IMR-90 (cell line): ENCODE measurements at regions not wholly inside any gene's neighbourhood (a gene's known extent, or its start where the extent isn't known, plus 50 kb on each side); places are given as distances from the start of the nearest gene placed in this dataset.

Experiments
- ATAC-seq: fragments of 200-7000 bp; cut with Tn5 transposase; 2 replicates; pipeline ENCODE4 v1.9.1; 2020; ENCODE audit warnings: low read depth, mild to moderate bottlenecking, moderate library complexity
- BruUV-seq: library from RNA; stranded (reverse); fragments of 400-500 nt; replicated peaks from 2 replicates; lab custom pipeline; 2021; lab: Mats Ljungman, UMichigan
- CTCF ChIA-PET: fragments of 300-600 bp; formaldehyde crosslinking; extraction: SDS; loops from one replicate; lab custom pipeline; 2021; ENCODE audit warnings: antibody characterized with exemption; lab: Yijun Ruan, JAX
- POLR2A ChIA-PET: fragments of 300-600 bp; sonication (Branson Sonifier 250); formaldehyde crosslinking; loops from one replicate; lab custom pipeline; 2022; ENCODE audit warnings: antibody characterized with exemption; ENCODE audit not compliant: unreplicated experiment; lab: Charles Lee
- DNase-seq: peaks from one replicate; pipeline ENCODE4 v3.0.0; 2013
- H2AFZ ChIP-seq: replicated peaks from 2 replicates; pipeline ENCODE3; 2013; ENCODE audit warnings: low read length, mild to moderate bottlenecking; ENCODE audit not compliant: poor library complexity
- H2AK5ac ChIP-seq: 2 replicates; pipeline ENCODE4 v1.6.1; 2013; ENCODE audit warnings: low read depth, low read length, inconsistent platforms
- H2AK9ac ChIP-seq: replicated peaks from 2 replicates; pipeline ENCODE3; 2013; ENCODE audit warnings: mild to moderate bottlenecking, low read depth, low read length, moderate library complexity; ENCODE audit not compliant: poor library complexity
- H2BK120ac ChIP-seq: 2 replicates; pipeline ENCODE4 v1.6.1; 2013; ENCODE audit warnings: low read depth, low read length, inconsistent platforms
- H2BK15ac ChIP-seq: 3 replicates; pipeline ENCODE4 v1.6.1; 2013; ENCODE audit warnings: low read depth, low read length, inconsistent platforms
- H2BK20ac ChIP-seq: 2 replicates; pipeline ENCODE4 v1.6.1; 2013; ENCODE audit warnings: low read depth, mild to moderate bottlenecking, inconsistent platforms, low read length, moderate library complexity
- H2BK5ac ChIP-seq: 2 replicates; pipeline ENCODE4 v1.6.1; 2013; ENCODE audit warnings: mild to moderate bottlenecking, low read depth, low read length, inconsistent platforms; ENCODE audit not compliant: poor library complexity, severe bottlenecking
- H3K14ac ChIP-seq: replicated peaks from 2 replicates; pipeline ENCODE4 v1.6.1; 2013; ENCODE audit warnings: low read depth, low read length, inconsistent platforms
- H3K18ac ChIP-seq: 2 replicates; pipeline ENCODE4 v1.6.1; 2013; ENCODE audit warnings: low read depth, low read length, control low read depth
- H3K23ac ChIP-seq: 2 replicates; pipeline ENCODE4 v1.6.1; 2013; ENCODE audit warnings: low read depth, low read length, inconsistent platforms
- H3K27ac ChIP-seq: 2 replicates; pipeline ENCODE4 v1.5.1; 2013; ENCODE audit warnings: mild to moderate bottlenecking, control low read depth, low read length; ENCODE audit not compliant: insufficient read depth
- H3K27me3 ChIP-seq: 2 replicates; pipeline ENCODE4 v1.6.1; 2013; ENCODE audit warnings: low read length; ENCODE audit not compliant: control insufficient read depth, insufficient read depth
- H3K36me3 ChIP-seq: 2 replicates; pipeline ENCODE4 v1.6.1; 2013; ENCODE audit warnings: low read length, mixed read lengths; ENCODE audit not compliant: control insufficient read depth, insufficient read depth
- H3K4ac ChIP-seq: 2 replicates; pipeline ENCODE4 v1.6.1; 2013; ENCODE audit warnings: low read depth, low read length, inconsistent platforms
- H3K4me1 ChIP-seq: 2 replicates; pipeline ENCODE4 v1.6.1; 2013; ENCODE audit warnings: low read length, mixed read lengths; ENCODE audit not compliant: control insufficient read depth, insufficient read depth
- H3K4me2 ChIP-seq: 2 replicates; pipeline ENCODE4 v1.6.1; 2013; ENCODE audit warnings: low read depth, mild to moderate bottlenecking, control low read depth, low read length, moderate library complexity
- H3K4me3 ChIP-seq: 2 replicates; pipeline ENCODE4 v1.5.1; 2013; ENCODE audit warnings: low read depth, mild to moderate bottlenecking, control low read depth, low read length, moderate library complexity; ENCODE audit not compliant: insufficient read depth
- H3K56ac ChIP-seq: 2 replicates; pipeline ENCODE4 v1.6.1; 2013; ENCODE audit warnings: low read length, inconsistent platforms; ENCODE audit not compliant: insufficient read depth; ENCODE audit errors: extremely low read depth
- H3K79me1 ChIP-seq, 2 experiments: 2 replicates each; pipeline ENCODE4 v1.6.1; 2013; ENCODE audit warnings: low read length in 2 of 2, inconsistent platforms in 1 of 2, low read depth in 1 of 2
- H3K9ac ChIP-seq: 2 replicates; pipeline ENCODE4 v1.6.1; 2013; ENCODE audit warnings: low read depth, low read length, control low read depth
- H3K9me1 ChIP-seq: 2 replicates; pipeline ENCODE4 v1.6.1; 2013; ENCODE audit warnings: low read length, inconsistent platforms; ENCODE audit not compliant: insufficient read depth
- H3K9me3 ChIP-seq: 2 replicates; pipeline ENCODE4 v1.6.1; 2013; ENCODE audit warnings: low read length; ENCODE audit not compliant: control insufficient read depth, insufficient read depth
- H4K20me1 ChIP-seq: 2 replicates; pipeline ENCODE4 v1.6.1; 2013; ENCODE audit warnings: low read length, inconsistent platforms; ENCODE audit not compliant: insufficient read depth
- H4K5ac ChIP-seq: 2 replicates; pipeline ENCODE4 v1.6.1; 2013; ENCODE audit warnings: mild to moderate bottlenecking, low read depth, low read length, control low read depth
- H4K8ac ChIP-seq, 2 experiments: 2 replicates each; pipeline ENCODE4 v1.6.1; 2013; ENCODE audit warnings: low read depth in 2 of 2, low read length in 2 of 2, control low read depth in 1 of 2, inconsistent platforms in 1 of 2
- H4K91ac ChIP-seq: 2 replicates; pipeline ENCODE4 v1.6.1; 2013; ENCODE audit warnings: low read depth, low read length, inconsistent platforms; ENCODE audit not compliant: insufficient read depth
- BHLHE40 ChIP-seq: fragments of 150-350 bp; IDR thresholded peaks from 2 replicates; pipeline ENCODE4 v1.6.1; 2016; ENCODE audit warnings: mild to moderate bottlenecking, low read depth, low read length
- CEBPB ChIP-seq: IDR thresholded peaks from 2 replicates; pipeline ENCODE4 v1.6.1; 2012; ENCODE audit warnings: low read depth, low read length, improper control_type of control experiment
- MAFK ChIP-seq: IDR thresholded peaks from 2 replicates; pipeline ENCODE4 v1.6.1; 2012; ENCODE audit warnings: low read depth, low read length, improper control_type of control experiment
- MAZ ChIP-seq: IDR thresholded peaks from 2 replicates; pipeline ENCODE4 v1.6.1; 2012; ENCODE audit warnings: low read depth, mild to moderate bottlenecking, low read length, improper control_type of control experiment, moderate library complexity, borderline replicate concordance
- RAD21 ChIP-seq: IDR thresholded peaks from 2 replicates; pipeline ENCODE4 v1.6.1; 2012; ENCODE audit warnings: low read length, improper control_type of control experiment
- WGBS, 2 experiments: methylation state at CpG; one replicate each; pipeline versions ENCODE4 v1.1.5 to v1.1.7; 2013; ENCODE audit warnings: missing lambda C conversion rate in 2 of 2; ENCODE audit not compliant: insufficient read length in 1 of 2; ENCODE audit errors: extremely low coverage in 2 of 2; 5-methylcytosine and 5-hydroxymethylcytosine counted together
- dilution Hi-C: fragments of 300-500 bp; cut with HindIII; formaldehyde crosslinking; loops from one replicate; pipeline ENCODE4 v1.14.3; 2018; ENCODE audit warnings: low sequenced_read_pairs; ENCODE audit not compliant: unreplicated experiment
- in situ Hi-C: fragments of 300-500 bp; cut with MboI; formaldehyde crosslinking; loops from 3 replicates; pipeline ENCODE4 v1.14.3; 2019; ENCODE audit warnings: low sequenced_read_pairs, inconsistent platforms, mixed read lengths
- intact Hi-C: fragments of 100-400 bp; cut with micrococcal nuclease; formaldehyde crosslinking; loops from 2 replicates; pipeline ENCODE4 v1.10.0; 2022
- TF ChIP-seq, protein P1 (sequence below): conservative IDR thresholded peaks from 2 replicates; pipeline ENCODE4 v1.5.1; 2012; ENCODE audit warnings: mild to moderate bottlenecking, low read depth, low read length, improper control_type of control experiment

DNA sequence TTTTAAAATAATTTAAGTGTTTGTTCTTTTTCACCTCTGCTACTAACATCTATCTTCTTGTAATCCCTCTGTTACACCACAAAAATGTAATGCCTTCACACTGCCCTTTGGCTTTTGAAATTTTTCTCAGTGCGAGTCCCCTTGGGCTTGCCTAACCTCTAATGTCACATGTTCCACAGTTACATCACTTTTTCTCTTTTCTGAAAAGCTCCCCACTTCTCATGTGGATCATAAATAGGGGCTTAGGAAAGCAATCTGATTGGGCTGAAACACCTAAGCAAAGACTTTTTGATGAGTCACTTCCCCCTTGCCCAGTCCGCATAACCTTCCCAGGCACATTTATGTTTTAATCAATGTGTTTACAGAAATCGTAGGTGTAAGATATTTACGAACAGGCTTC, 288.2 kb downstream of the IPMK start:
- no peak overlapping the region for H3K4me2 ChIP-seq
- in situ Hi-C loops: no loop called here
- no peak overlapping the region for H3K4ac ChIP-seq
- POLR2A ChIA-PET: no interaction called here
- H3K36me3 ChIP-seq: no peaks in the 10 kb centered on the region
- no peaks in the 10 kb centered on the region for H4K20me1 ChIP-seq
- 100% methylated on average over 1 of the region's 4 CpGs; no CpG with 5 or more reads in 1 of the 2 experiments for WGBS, 2 experiments
- TF ChIP-seq, protein P1, sequence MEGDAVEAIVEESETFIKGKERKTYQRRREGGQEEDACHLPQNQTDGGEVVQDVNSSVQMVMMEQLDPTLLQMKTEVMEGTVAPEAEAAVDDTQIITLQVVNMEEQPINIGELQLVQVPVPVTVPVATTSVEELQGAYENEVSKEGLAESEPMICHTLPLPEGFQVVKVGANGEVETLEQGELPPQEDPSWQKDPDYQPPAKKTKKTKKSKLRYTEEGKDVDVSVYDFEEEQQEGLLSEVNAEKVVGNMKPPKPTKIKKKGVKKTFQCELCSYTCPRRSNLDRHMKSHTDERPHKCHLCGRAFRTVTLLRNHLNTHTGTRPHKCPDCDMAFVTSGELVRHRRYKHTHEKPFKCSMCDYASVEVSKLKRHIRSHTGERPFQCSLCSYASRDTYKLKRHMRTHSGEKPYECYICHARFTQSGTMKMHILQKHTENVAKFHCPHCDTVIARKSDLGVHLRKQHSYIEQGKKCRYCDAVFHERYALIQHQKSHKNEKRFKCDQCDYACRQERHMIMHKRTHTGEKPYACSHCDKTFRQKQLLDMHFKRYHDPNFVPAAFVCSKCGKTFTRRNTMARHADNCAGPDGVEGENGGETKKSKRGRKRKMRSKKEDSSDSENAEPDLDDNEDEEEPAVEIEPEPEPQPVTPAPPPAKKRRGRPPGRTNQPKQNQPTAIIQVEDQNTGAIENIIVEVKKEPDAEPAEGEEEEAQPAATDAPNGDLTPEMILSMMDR: no peak
- TF ChIP-seq CEBPB (no peak), MAFK (no peak), BHLHE40 (no peak), RAD21 (no peak), MAZ (no peak)
- dilution Hi-C loops: no loop called here
- H3K9ac ChIP-seq: no peak overlapping the region
- no peaks in the 10 kb centered on the region for H3K4me1 ChIP-seq
- no peaks in the 10 kb centered on the region for H3K79me1 ChIP-seq
- no peak overlapping the region for H4K8ac ChIP-seq
- no peaks in the 10 kb centered on the region for H3K9me3 ChIP-seq
- no peak overlapping the region for H3K56ac ChIP-seq
- no peak overlapping the region for H3K27ac ChIP-seq
- H2BK5ac ChIP-seq: no peak overlapping the region
- H3K18ac ChIP-seq: no peak overlapping the region
- no peak overlapping the region for H2BK20ac ChIP-seq
- no peak overlapping the region for H3K14ac ChIP-seq
- ATAC-seq: no peak
- no TSS peak for BruUV-seq
- H2BK15ac ChIP-seq: no peak overlapping the region
- DNase-seq: no peak
- no peaks in the 10 kb centered on the region for H3K27me3 ChIP-seq
- H2AK5ac ChIP-seq: no peak overlapping the region
- no peak overlapping the region for H2AFZ ChIP-seq
- H4K91ac ChIP-seq: no peak overlapping the region
- H2BK120ac ChIP-seq: no peak overlapping the region
- CTCF ChIA-PET: interaction anchor here (0.6 kb wide), 1 partner anchor 20 kb away, joined by 3 read pairs; no protein-coding TSS in a partner anchor
- intact Hi-C loops: no loop called here
- H3K9me1 ChIP-seq: no peaks in the 10 kb centered on the region
- H3K23ac ChIP-seq: no peak overlapping the region
- H2AK9ac ChIP-seq: no peak overlapping the region
- no peak overlapping the region for H4K5ac ChIP-seq
- no peak overlapping the region for H3K4me3 ChIP-seq
